ENCODE measurements at regions not wholly inside any gene's neighbourhood (a gene's known extent, or its start where the extent isn't known, plus 50 kb on each side); places are given as distances from the start of the nearest gene placed in this dataset.

GRCh38 chr9:103702572-103702971 is 391.5 kb upstream of the SMC2 start:
- no peak for ATAC-seq
- intact Hi-C loops (cut with micrococcal nuclease): no loop called here

GRCh38 chr9:103707181-103707580 is 386.9 kb upstream of the SMC2 start:
- DNase-seq (no peak), ATAC-seq (no peak)
- intact Hi-C loops (cut with micrococcal nuclease): no loop called here

More at GRCh38 chr9:103702572-103702971, 391.5 kb upstream of the SMC2 start:
- no peak for DNase-seq

- intact Hi-C loops (cut with micrococcal nuclease): no loop called here
- DNase-seq: no peak
- ATAC-seq: no peak
Observed at GRCh38 chr9:103709366-103709765, 384.7 kb upstream of the SMC2 start.

- DNase-seq (no peak), ATAC-seq (no peak)
- intact Hi-C loops (cut with micrococcal nuclease): no loop called here
Observed at GRCh38 chr9:103713631-103714030, 380.5 kb upstream of the SMC2 start.

- intact Hi-C loops (cut with micrococcal nuclease): no loop called here
- ATAC-seq (no peak), DNase-seq (no peak)
Observed at GRCh38 chr9:103714992-103715391, 379.1 kb upstream of the SMC2 start.

- DNase-seq (no peak), ATAC-seq (no peak)
- intact Hi-C loops (cut with micrococcal nuclease): no loop called here
Observed at GRCh38 chr9:103721056-103721455, 373.1 kb upstream of the SMC2 start.

GRCh38 chr9:103730866-103731265 is 363.2 kb upstream of the SMC2 start:
- ATAC-seq (no peak), DNase-seq (no peak)
- intact Hi-C loops (cut with micrococcal nuclease): no loop called here

- no peak for DNase-seq
- intact Hi-C loops (cut with micrococcal nuclease): no loop called here
Observed at GRCh38 chr9:103731541-103731940, 362.6 kb upstream of the SMC2 start.

GRCh38 chr9:103734471-103734870 is 359.6 kb upstream of the SMC2 start:
- DNase-seq (no peak), ATAC-seq (no peak)
- intact Hi-C loops (cut with micrococcal nuclease): no loop called here

More at GRCh38 chr9:103731541-103731940, 362.6 kb upstream of the SMC2 start:
- no peak for ATAC-seq

GRCh38 chr9:103755441-103755840 is 338.7 kb upstream of the SMC2 start:
- intact Hi-C loops (cut with micrococcal nuclease): no loop called here
- no peak for ATAC-seq
- DNase-seq: no peak

GRCh38 chr9:103755986-103756385 is 338.1 kb upstream of the SMC2 start:
- DNase-seq (no peak), ATAC-seq (no peak)
- intact Hi-C loops (cut with micrococcal nuclease): no loop called here

- DNase-seq (no peak), ATAC-seq (no peak)
- intact Hi-C loops (cut with micrococcal nuclease): no loop called here
Observed at GRCh38 chr9:103757062-103757461, 337.0 kb upstream of the SMC2 start.

- intact Hi-C loops (cut with micrococcal nuclease): no loop called here
- ATAC-seq (no peak), DNase-seq (no peak)
Observed at GRCh38 chr9:103761466-103761865, 332.6 kb upstream of the SMC2 start.

GRCh38 chr9:103789686-103790085 is 304.4 kb upstream of the SMC2 start:
- ATAC-seq (no peak), DNase-seq (no peak)
- intact Hi-C loops (cut with micrococcal nuclease): no loop called here

- intact Hi-C loops (cut with micrococcal nuclease): no loop called here
- ATAC-seq (no peak), DNase-seq (no peak)
Observed at GRCh38 chr9:103798620-103799019, 295.5 kb upstream of the SMC2 start.

GRCh38 chr9:103799959-103800358 is 294.1 kb upstream of the SMC2 start:
- no peak for DNase-seq
- intact Hi-C loops (cut with micrococcal nuclease): no loop called here
- no peak for ATAC-seq

GRCh38 chr9:103802068-103802467 is 292.0 kb upstream of the SMC2 start:
- ATAC-seq: no peak
- intact Hi-C loops (cut with micrococcal nuclease): no loop called here
- no peak for DNase-seq

GRCh38 chr9:103803245-103803644 is 290.9 kb upstream of the SMC2 start:
- DNase-seq: no peak
- intact Hi-C loops (cut with micrococcal nuclease): no loop called here
- no peak for ATAC-seq

- no peak for DNase-seq
- no peak for ATAC-seq
- intact Hi-C loops (cut with micrococcal nuclease): no loop called here
Observed at GRCh38 chr9:103804077-103804735, 289.9 kb upstream of the SMC2 start.

- DNase-seq (no peak), ATAC-seq (no peak)
- intact Hi-C loops (cut with micrococcal nuclease): no loop called here
Observed at GRCh38 chr9:103809745-103810144, 284.4 kb upstream of the SMC2 start.

GRCh38 chr9:103811462-103811861 is 282.6 kb upstream of the SMC2 start:
- intact Hi-C loops (cut with micrococcal nuclease): no loop called here
- no peak for ATAC-seq
- no peak for DNase-seq

GRCh38 chr9:103816146-103816545 is 278.0 kb upstream of the SMC2 start:
- DNase-seq (no peak), ATAC-seq (no peak)
- intact Hi-C loops (cut with micrococcal nuclease): no loop called here
